Adrenal gland (tissue), 5 donors: ENCODE measurements at regions not wholly inside any gene's neighbourhood (a gene's known extent, or its start where the extent isn't known, plus 50 kb on each side); places are given as distances from the start of the nearest gene placed in this dataset.

Experiments
- CTCF ChIP-seq, 6 experiments: fragments of 450-650 bp in 4 of 6; fragments of 200-600 bp in 2 of 6; sonication (generic) in 1 of 6; IDR thresholded peaks; 1 replicate in 5 of 6; 2 replicates in 1 of 6; pipeline versions ENCODE4 v1.5.1 to v1.8.0; 2016 to 2021; ENCODE audit warnings: antibody characterized with exemption in 6 of 6, mild to moderate bottlenecking in 2 of 6, moderate library complexity in 1 of 6
- POLR2A ChIP-seq, 2 donors: fragments of 450-650 bp; IDR thresholded peaks; one replicate each; pipeline ENCODE4 v1.6.1; 2017; ENCODE audit warnings: antibody characterized with exemption in 2 of 2, mild to moderate bottlenecking in 2 of 2, moderate library complexity in 1 of 2
- donor health status: DM: no; HTN: no; CAD: no.

DNA sequence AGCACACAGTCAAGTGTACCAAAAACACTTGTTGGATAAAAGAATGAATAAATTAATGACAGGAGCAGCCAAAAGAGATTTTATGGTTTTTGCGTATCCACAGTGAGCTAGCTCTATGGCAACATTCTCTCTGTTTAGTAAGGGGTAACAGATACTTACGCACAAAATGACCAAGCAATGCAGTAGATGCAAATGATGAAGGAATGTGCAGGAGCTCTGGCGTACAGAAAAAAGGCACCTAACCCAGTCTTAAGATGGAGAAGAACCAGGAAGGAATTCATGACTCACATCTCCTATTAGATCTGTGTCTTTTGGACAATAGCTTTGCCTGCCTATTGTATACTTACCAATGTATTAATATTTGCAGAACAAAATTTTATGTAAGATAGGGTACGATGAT lies 191.9 kb upstream of the PREP start:
- TF ChIP-seq CTCF (IDR thresholded peaks at IDR 0.05) (no peak), POLR2A (IDR thresholded peaks at IDR 0.05) (no peak)
